HG03097 (cell line): ENCODE measurements at regions not wholly inside any gene's neighbourhood (a gene's known extent, or its start where the extent isn't known, plus 50 kb on each side); places are given as distances from the start of the nearest gene placed in this dataset.

Source experiments
- ATAC-seq: cut with Tn5 transposase; IDR thresholded peaks from one replicate; pipeline ENCODE4 v1.9.1; 2021; ENCODE audit not compliant: unreplicated experiment, low FRiP score

GRCh38 chr11:27968461-27968860 lies 139.5 kb downstream of the KIF18A start:
- no peak for ATAC-seq

- ATAC-seq, result no peak
Measured at GRCh38 chr11:27965559-27965958, 142.4 kb downstream of the KIF18A start.

GRCh38 chr11:27963370-27963769 lies 144.6 kb downstream of the KIF18A start:
- no peak for ATAC-seq

- no peak for ATAC-seq
Measured at GRCh38 chr11:27949951-27950738, 157.8 kb downstream of the KIF18A start.

GRCh38 chr11:27945348-27945747 lies 162.6 kb downstream of the KIF18A start:
- no peak for ATAC-seq

GRCh38 chr11:27938011-27938410 lies 169.9 kb downstream of the KIF18A start:
- ATAC-seq, result no peak

- ATAC-seq, result no peak
Measured at GRCh38 chr11:27934830-27935145, 173.2 kb downstream of the KIF18A start.

- no peak for ATAC-seq
Measured at GRCh38 chr11:27933992-27934829, 173.7 kb downstream of the KIF18A start.

GRCh38 chr11:27931770-27932169 lies 176.2 kb downstream of the KIF18A start:
- ATAC-seq, result no peak

GRCh38 chr11:27930946-27931345 lies 177.0 kb downstream of the KIF18A start:
- no peak for ATAC-seq

- no peak for ATAC-seq
Measured at GRCh38 chr11:27928809-27929208, 179.1 kb downstream of the KIF18A start.

GRCh38 chr11:27926981-27927481 lies 180.9 kb downstream of the KIF18A start:
- no peak for ATAC-seq

GRCh38 chr11:27926486-27926885 lies 181.5 kb downstream of the KIF18A start:
- ATAC-seq, result no peak

GRCh38 chr11:27921472-27921871 lies 186.5 kb downstream of the KIF18A start:
- ATAC-seq, result no peak

GRCh38 chr11:27916541-27917100 lies 191.3 kb downstream of the KIF18A start:
- ATAC-seq, result peak; percentile 91

GRCh38 chr11:27914080-27914479 lies 193.9 kb downstream of the KIF18A start:
- ATAC-seq, result no peak

- no peak for ATAC-seq
Measured at GRCh38 chr11:27913650-27914049, 194.3 kb downstream of the KIF18A start.

GRCh38 chr11:27912916-27913315 lies 195.0 kb downstream of the KIF18A start:
- no peak for ATAC-seq

GRCh38 chr11:27910186-27910931 lies 197.6 kb downstream of the KIF18A start:
- no peak for ATAC-seq

GRCh38 chr11:27909386-27909785 lies 198.6 kb downstream of the KIF18A start:
- no peak for ATAC-seq

GRCh38 chr11:27908621-27909020 lies 199.3 kb downstream of the KIF18A start:
- ATAC-seq, result no peak
